ENCODE measurements at regions not wholly inside any gene's neighbourhood (a gene's known extent, or its start where the extent isn't known, plus 50 kb on each side); places are given as distances from the start of the nearest gene placed in this dataset.

DNA sequence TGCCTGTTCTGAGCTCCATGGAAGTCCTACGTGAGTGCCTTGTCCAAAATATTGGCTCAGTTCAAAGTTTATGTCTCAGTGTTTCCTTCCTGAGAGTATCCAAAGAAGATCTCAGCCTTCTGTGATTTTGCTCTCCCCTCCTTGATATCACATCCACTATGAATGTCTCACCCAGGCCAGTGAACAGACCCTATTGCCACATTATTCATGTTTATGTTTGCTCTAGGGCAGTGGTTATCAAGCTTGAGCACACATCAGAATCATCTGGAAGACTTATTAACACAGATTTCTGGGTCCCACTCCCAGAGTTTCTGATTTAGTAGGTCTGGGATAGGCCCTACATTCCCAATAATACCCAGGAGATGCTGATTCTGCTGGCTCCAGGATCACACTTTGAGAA is 145.0 kb upstream of the FGGY start:
- Histone ChIP-seq H3K9me3 (no peaks in the 10 kb centered on the region), H3K27me3 (no peaks in the 10 kb centered on the region), H3K27ac (no peak overlapping the region), H3K36me3 (no peaks in the 10 kb centered on the region), H3K4me1 (no peaks in the 10 kb centered on the region), H3K4me3 (no peak overlapping the region)
- no peak for TF ChIP-seq POLR2A (IDR thresholded peaks at IDR 0.05)
- TF ChIP-seq, protein P1, sequence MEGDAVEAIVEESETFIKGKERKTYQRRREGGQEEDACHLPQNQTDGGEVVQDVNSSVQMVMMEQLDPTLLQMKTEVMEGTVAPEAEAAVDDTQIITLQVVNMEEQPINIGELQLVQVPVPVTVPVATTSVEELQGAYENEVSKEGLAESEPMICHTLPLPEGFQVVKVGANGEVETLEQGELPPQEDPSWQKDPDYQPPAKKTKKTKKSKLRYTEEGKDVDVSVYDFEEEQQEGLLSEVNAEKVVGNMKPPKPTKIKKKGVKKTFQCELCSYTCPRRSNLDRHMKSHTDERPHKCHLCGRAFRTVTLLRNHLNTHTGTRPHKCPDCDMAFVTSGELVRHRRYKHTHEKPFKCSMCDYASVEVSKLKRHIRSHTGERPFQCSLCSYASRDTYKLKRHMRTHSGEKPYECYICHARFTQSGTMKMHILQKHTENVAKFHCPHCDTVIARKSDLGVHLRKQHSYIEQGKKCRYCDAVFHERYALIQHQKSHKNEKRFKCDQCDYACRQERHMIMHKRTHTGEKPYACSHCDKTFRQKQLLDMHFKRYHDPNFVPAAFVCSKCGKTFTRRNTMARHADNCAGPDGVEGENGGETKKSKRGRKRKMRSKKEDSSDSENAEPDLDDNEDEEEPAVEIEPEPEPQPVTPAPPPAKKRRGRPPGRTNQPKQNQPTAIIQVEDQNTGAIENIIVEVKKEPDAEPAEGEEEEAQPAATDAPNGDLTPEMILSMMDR (IDR thresholded peaks at IDR 0.05), result no peak
- intact Hi-C loops (cut with DNase I), result no loop called here
- 63% methylated on average over 1 of the region's 1 CpG for WGBS (ENCODE audit: insufficient coverage, low coverage, low lambda C conversion rate, missing lambda C conversion rate)
- ATAC-seq (peak in 1 of 4 donors; percentile 28), DNase-seq (no peak)

- WGBS (ENCODE audit: insufficient coverage, low coverage, low lambda C conversion rate, missing lambda C conversion rate), result 91% methylated on average over 1 of the region's 1 CpG
Observed at GRCh38 chr1:59152511-59152910, 144.4 kb upstream of the FGGY start.

DNA sequence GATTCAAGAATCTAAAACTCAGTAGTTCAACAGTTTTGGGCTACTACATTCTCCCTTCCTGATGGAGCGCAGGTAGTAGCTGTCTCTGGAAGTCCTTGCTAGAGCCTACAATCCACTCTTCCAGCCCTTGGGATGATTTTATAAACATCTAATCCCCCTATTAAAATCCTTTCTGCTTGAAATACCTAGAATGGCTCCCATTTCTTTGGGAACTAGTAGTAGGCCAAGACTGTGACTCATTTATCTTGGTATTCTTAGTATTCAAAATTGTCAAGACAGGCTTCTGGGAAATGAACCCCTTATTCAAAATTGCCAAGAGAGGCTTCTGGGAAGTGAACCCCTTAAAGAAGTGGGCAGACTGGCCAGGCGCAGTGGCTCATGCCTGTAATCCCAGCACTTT is 142.5 kb upstream of the FGGY start:
- intact Hi-C loops (cut with DNase I), result no loop called here
- DNase-seq (no peak), ATAC-seq (no peak)
- H3K4me1 ChIP-seq, result no peaks in the 10 kb centered on the region
- H3K9me3 ChIP-seq, result peaks cover 0 to 10% (median 0%) of the 10 kb centered on the region in 4 donors
- H3K4me3 ChIP-seq, result no peak overlapping the region
- no peak overlapping the region for H3K27ac ChIP-seq
- 100% methylated on average over 2 of the region's 2 CpGs for WGBS (ENCODE audit: insufficient coverage, low coverage, low lambda C conversion rate, missing lambda C conversion rate)
- H3K36me3 ChIP-seq, result no peaks in the 10 kb centered on the region
- no peak for TF ChIP-seq POLR2A (IDR thresholded peaks at IDR 0.05)
- TF ChIP-seq, protein P1 (IDR thresholded peaks at IDR 0.05), result no peak
- no peaks in the 10 kb centered on the region for H3K27me3 ChIP-seq

More at GRCh38 chr1:59152511-59152910, 144.4 kb upstream of the FGGY start:
- intact Hi-C loops (cut with DNase I), result no loop called here
- Histone ChIP-seq H3K27ac (no peak overlapping the region), H3K27me3 (no peaks in the 10 kb centered on the region), H3K9me3 (no peaks in the 10 kb centered on the region), H3K4me1 (no peaks in the 10 kb centered on the region), H3K36me3 (no peaks in the 10 kb centered on the region), H3K4me3 (no peak overlapping the region)
- TF ChIP-seq, protein P1 (IDR thresholded peaks at IDR 0.05), result no peak
- TF ChIP-seq POLR2A (IDR thresholded peaks at IDR 0.05), result no peak
- ATAC-seq (no peak), DNase-seq (no peak)

DNA sequence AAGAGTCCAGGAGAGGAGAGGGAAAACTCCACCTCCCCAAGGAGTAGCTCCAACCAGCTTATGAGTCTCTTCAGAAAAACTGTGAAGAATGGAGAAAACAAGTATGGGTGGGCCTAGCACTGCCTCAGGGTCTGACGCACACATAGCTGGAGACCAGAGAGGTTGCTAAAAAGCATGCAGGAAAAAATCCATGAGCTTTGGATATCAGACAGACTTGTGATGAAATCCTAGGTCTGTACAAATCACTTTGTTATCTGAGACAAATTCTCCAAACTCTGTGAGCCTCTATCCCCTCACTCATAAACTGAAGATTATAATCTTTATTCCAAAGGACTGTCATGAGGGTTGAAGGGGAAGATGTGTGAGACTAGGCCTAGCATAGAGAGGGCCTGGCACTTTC is 141.5 kb upstream of the FGGY start:
- peaks cover 0 to 10% (median 0%) of the 10 kb centered on the region in 4 donors for H3K9me3 ChIP-seq
- 100% methylated on average over 1 of the region's 1 CpG for WGBS (ENCODE audit: insufficient coverage, low coverage, low lambda C conversion rate, missing lambda C conversion rate)
- no peaks in the 10 kb centered on the region for H3K4me1 ChIP-seq
- DNase-seq, result no peak
- H3K27ac ChIP-seq, result no peak overlapping the region
- no peaks in the 10 kb centered on the region for H3K27me3 ChIP-seq
- ATAC-seq, result no peak
- intact Hi-C loops (cut with DNase I), result no loop called here
- H3K4me3 ChIP-seq, result no peak overlapping the region
- TF ChIP-seq, protein P1 (IDR thresholded peaks at IDR 0.05), result no peak
- TF ChIP-seq POLR2A (IDR thresholded peaks at IDR 0.05), result no peak
- no peaks in the 10 kb centered on the region for H3K36me3 ChIP-seq

DNA sequence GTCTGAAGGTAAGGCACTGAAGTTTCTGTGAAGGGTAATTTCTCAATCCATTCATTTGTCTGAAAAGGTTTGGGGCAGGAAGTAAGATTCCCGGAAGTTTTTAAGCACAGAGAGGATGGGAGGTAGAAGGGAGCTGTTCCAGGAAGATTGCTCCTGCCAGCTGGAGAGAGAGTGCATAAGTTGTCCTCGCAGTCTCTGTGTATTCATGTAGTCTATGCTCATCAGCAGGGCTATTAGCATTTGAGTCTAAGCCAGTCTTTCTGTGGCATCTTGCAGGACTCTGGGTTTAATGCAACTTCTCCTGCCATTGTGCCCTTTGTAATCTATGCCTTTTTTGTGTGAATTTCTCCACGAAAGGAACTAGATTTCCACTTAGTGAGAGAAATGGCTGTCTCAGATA is 140.8 kb upstream of the FGGY start:
- no peak for DNase-seq
- H3K9me3 ChIP-seq, result peaks cover 0 to 10% (median 0%) of the 10 kb centered on the region in 4 donors
- H3K27me3 ChIP-seq, result no peaks in the 10 kb centered on the region
- intact Hi-C loops (cut with DNase I), result no loop called here
- TF ChIP-seq, protein P1 (IDR thresholded peaks at IDR 0.05), result no peak
- no peak for TF ChIP-seq POLR2A (IDR thresholded peaks at IDR 0.05)
- no peaks in the 10 kb centered on the region for H3K4me1 ChIP-seq
- ATAC-seq, result peak in 2 of 4 donors; percentile 13 to 48
- 28% methylated on average over 3 of the region's 3 CpGs for WGBS (ENCODE audit: insufficient coverage, low coverage, low lambda C conversion rate, missing lambda C conversion rate)
- no peak overlapping the region for H3K27ac ChIP-seq
- H3K36me3 ChIP-seq, result no peaks in the 10 kb centered on the region
- H3K4me3 ChIP-seq, result no peak overlapping the region
